NT2/D1 (cell line): ENCODE measurements at regions not wholly inside any gene's neighbourhood (a gene's known extent, or its start where the extent isn't known, plus 50 kb on each side); places are given as distances from the start of the nearest gene placed in this dataset.

Experiments
- YY1 ChIP-seq: IDR thresholded peaks from 2 replicates; pipeline ENCODE4 v1.6.1; 2011; ENCODE audit not compliant: insufficient read length, insufficient read depth
- ZNF274 ChIP-seq: IDR thresholded peaks from 2 replicates; pipeline ENCODE4 v1.6.1; 2011; ENCODE audit warnings: mild to moderate bottlenecking, low read depth, low read length

- no peak for TF ChIP-seq YY1
- TF ChIP-seq ZNF274: no peak
Measured at GRCh38 chr10:107579970-107580369, 415.5 kb upstream of the SORCS1 start.
